HuH-7.5 (cell line): ENCODE measurements at regions not wholly inside any gene's neighbourhood (a gene's known extent, or its start where the extent isn't known, plus 50 kb on each side); places are given as distances from the start of the nearest gene placed in this dataset.
"Not testable (repeated sequence)": the region's sequence is repeated elsewhere in the genome, so short reads cannot be mapped to it uniquely, and the experiment has no call there.

Source experiments
- DNase-seq: peaks from one replicate; pipeline ENCODE4 v3.0.0; 2011; ENCODE audit warnings: low spot score

DNA sequence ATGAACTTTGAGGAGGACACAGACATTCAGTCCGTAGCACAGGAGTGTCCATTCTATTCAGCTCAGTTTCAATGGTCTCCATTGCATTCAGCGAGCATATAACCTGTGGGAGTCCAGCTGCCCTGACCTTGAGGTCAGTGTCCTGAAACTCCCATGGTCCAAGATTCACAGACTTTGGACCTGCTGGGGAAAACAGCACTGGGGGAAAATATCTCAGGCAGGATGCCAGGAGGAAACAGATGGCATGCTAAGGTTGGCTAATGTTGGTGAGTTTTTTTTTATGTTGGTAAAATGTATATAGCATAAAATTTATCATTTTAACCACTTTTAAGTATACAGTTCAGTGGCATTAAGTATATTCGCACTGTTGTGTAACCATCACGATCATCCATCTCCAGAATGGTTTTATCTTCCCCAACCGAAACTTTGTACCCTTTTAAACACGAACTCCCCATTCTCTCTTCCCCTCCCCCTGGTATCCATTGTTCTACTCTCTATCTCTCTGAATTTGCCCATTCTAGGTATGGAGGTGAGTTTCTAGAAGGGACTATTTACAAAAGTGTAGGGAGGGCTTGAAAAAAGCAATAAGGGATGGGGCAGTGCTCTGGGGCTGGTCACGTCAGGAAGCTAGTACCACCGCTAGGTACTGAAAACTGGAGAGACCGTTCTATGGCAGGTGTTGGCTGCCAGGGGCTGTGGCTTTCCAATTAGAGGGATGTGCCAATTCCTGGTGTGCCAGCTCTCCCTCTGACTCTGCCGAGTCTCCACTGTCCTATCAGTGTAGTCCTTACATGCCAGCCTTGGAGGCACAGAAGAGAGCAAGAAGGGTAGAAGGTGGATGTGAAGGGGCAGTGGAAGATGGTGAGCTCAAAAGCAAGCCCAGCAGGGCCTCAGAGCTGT is 85.3 kb downstream of the FOXD2 start:
- DNase-seq: no peak

DNA sequence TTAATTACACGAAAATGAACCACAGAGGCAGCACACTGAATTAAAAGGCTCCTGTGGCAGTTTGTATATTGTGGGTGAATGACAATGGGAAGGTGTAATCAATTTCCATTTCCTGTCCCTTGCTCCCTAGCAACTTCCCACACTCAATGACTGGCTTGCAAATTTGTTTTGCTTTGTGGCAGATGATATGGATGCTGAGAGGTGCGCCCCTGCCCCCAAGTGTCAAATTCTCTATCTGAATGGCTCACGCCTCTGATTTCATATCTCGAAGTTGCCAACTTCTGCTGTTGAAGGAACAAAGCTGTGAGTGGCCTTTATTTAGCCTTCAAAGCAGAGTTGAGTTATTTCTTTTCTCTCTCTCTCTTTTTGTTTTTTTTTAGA is 86.0 kb downstream of the FOXD2 start:
- no peak for DNase-seq

DNA sequence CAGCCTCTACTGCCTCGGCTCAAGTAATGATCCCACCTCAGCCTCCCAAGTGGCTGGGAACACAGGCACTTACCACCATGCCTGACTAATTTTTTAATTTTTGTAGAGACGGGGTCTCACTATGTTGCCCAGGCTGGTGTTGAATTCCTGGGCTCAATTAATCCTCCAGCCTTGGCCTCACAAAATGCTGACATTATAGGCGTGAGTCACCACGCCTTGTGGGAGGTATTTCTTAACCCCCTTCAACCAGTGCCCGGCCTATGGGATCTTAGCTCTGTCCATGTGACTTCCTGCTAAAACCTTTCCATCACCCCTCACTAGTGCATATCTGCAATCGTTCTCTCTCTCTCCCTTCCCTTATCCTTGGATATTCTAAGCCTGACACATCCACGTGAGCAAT is 86.4 kb downstream of the FOXD2 start:
- DNase-seq: no peak

DNA sequence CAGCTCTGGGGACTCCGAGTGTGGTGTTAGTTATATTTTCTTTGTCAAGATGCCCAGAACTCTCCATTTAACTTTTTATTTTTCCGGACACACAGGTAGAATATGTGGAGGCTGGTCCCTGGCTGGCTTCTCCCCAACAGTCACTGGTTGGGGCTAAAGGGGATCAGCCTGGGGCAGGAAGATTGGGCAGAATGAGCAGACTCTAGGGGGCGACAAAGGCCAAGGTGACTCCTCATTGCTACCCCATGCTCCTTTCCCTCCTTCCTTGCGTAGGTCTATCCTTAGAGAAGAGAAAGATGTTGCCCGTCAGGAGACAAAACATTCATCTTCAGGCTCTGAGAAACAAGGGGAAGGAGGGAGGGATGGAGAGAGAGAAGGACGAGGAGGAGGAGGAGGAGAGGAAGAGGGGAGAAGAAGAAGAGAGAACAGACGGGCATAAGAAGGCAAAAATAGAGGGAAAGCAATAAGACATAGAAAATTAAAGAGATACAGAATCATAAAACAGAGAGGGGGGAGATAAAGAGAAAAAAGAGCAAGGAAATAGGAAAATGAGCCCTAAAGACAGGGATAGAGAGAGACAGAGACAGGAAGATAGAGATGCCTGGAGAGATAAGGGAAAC is 89.9 kb downstream of the FOXD2 start:
- DNase-seq: no peak

DNA sequence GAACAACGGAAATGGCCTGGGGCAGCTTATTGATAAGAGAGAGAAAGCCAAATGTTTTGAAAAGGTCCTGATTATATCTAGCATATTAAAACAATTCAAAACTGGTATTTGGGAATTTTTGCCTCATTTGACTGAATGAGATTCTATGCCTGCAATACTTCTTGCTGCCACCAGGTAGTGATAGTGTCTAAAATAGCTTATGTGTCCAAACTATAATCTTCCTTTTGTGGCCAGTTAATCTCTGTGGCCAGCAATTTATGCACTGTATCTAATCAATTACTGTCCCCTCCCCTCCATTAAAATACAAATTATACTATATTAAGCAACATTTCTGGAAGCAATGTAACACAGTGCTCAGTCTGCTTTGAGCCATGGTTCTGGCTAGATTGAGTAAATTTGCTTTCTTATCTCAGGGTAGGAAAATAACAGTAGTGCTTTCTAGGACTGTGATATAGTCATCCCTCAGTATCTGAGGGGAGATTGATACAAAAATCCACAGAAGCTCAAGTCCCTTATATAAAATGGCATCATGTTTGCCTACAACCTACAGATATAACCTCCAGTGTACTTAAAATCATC is 91.8 kb downstream of the FOXD2 start:
- no peak for DNase-seq

DNA sequence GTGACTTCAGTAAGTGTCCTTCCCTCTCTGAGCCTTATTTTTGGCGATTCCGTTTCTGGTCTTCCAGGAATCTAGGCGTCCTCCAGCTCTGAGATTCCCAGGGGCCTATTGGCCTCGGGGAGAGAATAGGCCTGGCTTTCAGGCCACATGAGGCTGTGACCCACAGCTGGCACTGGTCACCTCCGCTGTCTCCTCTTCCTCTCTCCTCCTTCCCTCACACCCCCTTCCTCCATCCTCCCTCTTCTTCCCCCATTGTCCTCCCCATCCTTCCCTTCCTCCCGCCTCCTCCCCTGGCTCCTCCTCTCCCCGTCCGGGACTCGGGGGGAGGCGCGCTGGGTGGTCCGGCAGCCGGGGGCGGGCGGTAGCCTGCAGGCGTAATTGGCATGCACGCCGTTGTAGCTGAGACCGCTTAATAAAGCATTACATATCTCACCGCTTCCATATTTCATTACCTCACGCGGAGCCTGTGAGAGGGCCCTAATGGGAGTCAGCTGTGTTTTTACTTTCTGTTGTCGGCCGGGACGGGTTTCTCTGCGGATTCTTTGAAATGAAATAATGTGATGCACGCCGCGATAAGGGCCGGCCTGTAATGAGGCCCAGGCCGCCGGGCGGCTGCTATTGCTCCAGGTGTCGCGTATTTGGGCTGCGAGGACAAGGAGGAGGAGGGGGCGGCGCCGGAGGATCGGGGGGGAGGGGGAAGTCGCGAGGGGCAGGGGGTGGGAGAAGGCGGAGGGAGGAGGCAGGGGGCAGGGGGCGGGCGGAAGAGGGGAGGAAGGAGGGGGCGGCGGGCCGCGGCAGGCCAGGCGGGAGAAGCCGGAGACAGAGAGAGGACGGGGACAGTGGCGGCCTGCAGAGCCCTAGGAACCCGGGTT is 95.3 kb downstream of the FOXD2 start:
- no peak for DNase-seq

DNA sequence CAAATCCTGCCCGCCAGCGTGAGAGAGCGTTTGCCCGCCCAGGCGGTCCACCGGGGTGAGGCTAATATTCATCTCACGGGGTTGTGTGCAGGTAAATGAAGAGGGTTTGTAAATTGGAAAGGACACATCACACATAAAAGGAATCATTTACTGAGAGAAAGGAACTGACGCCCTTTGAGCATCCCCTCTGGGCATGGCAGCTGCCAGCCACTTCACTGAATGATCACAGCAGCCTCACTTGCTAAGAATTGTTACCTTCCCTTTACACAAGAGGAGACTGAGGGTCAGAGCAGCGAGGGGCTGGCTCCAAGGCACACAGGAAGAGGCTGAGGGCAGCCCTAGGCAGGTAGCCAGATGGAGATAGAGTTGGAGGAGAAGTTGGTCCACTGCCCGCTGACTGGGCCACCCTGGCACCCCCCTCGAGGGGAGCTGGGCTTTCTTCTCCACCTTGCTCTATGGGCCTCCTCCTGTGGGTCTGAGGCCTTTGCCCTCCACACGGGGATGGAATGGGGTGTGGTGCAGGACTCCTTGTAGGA is 96.0 kb downstream of the FOXD2 start:
- DNase-seq: no peak

DNA sequence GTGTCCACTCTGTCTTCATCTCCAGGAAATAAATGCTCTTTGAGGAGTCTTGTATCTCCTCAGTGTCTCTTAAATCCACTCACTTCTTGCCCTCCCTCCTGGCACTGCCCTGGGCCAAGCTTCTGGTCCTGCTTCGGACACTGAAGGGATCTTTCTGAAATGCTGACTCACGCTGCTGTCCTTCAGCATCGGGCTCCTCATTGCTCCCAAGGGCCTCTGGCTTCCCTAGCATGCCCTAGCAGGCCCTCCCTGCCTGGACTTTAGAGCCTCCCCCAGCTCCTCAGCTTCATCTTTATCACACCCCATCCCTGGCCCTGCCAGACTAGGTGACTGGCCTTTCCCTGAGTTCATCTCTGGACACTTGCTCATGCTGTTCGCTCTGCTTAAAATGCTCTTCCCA is 96.6 kb downstream of the FOXD2 start:
- no peak for DNase-seq

DNA sequence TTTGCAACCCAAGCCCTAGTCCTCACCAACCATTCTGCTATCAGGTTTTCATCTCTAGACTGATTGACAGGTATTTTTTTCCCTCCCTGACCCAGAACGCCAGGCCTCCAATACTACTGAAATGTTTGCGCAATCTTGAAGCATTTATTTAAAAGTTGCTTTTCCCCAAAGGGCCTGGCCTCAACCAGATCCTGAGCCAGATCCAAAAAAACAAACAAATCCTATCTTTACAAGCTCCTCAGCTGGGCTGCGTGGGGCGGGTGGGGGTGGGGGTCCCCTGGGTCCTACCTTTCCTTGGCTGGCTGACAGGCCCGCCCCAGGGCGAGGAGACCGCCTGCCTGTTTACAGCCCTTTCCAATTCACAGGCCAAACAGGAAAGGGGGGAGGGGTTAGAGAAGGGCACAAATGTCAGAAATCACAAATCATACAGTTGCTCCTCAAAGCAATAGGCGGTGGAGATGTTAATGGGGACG is 98.8 kb downstream of the FOXD2 start:
- DNase-seq: no peak

DNA sequence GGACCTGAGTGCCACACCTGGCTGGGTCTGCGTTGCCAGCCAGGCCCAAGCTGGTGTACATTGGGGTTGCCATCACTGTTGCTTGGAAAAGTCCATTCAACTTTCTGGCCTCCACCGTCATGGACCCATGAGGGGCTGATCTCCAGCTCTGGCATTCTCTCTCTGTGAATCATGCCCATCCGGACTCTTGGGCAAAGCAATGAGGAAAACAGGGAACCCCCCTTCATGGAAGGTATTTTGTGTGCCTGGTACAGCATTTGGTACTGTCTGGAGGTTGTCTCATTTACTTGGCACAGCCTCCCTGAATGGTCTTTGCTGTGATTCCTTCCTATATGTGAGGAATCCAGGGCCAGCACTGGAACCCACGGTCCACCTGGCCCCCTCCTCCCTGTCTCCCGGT is 99.4 kb downstream of the FOXD2 start:
- no peak for DNase-seq

DNA sequence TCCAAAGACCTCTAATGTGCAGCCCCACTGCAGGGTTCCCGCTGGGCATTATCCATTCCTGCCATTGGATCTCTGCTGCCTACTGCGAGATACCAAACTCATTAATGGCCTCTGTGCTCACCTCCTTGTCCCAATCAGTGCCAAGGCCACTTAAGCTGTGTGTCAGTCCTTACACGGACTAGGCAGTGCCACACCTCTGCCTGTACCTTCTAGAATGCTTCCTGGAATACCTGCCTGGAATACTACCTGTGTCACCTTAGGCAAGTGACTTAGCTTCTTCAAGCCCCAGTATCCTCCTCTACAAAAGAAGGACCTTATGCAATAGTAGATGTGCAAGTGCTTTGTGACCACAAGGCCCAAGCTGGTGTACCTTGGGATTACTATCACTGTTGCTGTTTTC is 100.1 kb downstream of the FOXD2 start:
- DNase-seq: no peak

DNA sequence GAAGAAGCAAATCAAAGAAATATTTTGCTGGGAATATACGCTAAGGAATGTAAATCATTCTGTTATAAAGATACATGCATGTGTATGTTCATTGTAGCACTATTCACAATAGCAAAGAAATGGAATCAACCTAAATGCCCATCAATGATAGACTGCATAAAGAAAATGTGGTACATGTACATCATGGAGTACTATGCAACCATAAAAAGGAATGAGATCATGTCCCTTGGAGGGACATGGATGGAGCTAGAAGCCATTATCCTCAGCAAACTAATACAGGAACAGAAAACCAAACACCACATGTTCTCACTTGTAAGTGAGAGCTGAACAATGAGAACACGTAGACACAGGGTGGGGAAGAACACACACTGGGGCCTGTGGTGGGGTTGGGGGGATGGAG is 100.7 kb downstream of the FOXD2 start:
- DNase-seq: not testable (repeated sequence)

DNA sequence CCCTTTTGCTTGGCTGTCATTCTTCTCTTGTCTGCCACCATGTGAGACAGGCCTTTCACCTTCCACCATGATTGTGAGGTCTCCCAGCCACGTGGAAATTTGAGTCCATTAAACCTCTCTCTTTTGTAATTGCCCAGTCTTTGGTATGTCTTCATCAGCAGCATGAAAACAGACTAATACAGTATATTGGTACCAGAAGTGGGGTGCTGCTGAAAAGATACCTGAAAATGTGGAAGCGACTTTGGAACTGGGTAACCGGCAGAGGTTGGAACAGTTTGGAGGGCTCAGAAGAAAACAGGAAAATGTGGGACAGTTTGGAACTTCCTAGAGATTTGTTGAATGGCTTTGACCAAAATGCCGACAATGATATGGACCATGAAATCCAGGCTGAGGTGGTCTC is 103.9 kb downstream of the FOXD2 start:
- DNase-seq: not testable (repeated sequence)

DNA sequence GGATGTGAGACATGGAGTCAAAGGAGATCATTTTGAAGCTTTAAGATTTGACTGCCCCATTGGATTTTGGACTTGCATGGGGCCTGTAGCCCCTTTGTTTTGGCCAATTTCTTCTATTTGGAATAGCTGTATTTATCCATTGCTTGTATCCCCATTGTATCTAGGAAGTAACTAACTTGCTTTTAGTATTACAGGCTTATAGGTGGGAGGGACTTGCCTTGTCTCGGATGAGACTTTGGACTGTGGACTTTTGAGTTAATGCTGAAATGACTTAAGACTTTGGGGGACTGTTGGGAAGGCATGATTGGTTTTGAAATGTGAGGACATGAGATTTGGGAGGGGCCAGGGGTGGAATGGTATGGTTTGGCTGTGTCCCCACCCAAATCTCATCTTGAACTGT is 105.2 kb downstream of the FOXD2 start:
- DNase-seq: not testable (repeated sequence)

DNA sequence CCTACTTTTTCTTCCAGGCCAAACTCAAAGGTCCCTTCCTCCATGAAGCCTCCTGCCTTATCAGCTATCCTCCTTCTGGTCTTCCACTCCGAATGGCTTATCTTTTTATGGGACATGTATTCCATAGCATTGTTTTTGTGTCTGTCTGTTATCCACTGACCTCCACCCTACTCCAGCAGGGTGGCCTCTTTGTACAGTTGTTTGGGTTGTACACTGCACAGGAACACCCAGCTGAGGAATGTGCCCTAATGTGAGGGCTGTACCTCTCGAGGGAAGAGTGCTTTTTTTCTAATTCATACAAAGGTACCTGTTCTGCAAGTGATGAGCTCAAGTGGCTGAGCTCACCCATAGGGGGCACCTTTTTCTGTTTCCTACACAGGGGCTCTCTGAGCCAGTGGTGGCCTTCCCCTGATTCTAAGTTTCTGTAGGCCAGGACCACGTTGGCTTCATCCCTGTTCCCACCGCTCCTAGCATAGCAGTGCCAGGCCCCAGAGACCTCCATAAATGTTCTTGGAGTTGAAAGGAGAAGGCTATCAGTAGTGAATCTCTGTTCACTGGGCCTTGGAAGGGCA is 108.2 kb downstream of the FOXD2 start:
- DNase-seq: no peak

DNA sequence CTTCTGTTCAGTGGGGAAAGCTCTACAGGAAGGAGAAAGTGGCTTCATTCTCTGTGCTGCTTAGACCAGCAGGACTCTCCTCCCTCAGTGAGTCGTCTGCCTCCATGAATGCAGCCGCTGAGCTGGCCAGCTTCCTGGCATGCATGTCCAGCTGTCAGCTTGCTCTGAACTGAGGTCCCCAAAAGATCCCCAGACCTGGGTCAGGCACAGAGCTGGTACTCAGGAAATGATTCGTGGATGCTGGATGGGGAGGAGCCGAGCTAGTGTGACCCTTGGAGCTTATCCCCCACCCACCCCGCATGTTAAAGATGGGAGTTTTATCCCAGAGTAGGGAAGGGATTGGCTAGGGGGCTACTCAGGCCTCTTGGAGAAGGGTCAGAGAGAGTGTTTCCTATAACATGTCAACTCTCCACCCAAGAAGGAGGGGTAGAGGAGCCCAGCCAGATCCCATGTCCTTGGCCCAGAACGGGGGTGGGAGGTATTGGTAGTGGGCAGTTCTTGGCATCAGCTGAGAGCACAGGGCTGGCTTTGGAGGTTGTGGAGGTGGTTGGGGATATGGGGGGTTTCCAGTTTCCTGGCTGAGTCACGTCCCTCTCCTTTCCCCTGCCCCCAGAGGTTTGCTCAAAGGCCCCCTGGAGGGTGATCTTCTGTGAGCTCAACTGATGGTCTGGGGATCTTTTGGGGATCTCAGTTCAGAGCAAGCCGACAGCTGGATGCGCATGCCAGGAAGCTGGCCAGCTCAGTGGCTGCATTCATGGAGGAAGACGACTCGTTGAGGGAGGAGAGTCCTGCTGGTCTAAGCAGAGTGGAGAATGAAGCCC is 110.1 kb downstream of the FOXD2 start:
- no peak for DNase-seq

DNA sequence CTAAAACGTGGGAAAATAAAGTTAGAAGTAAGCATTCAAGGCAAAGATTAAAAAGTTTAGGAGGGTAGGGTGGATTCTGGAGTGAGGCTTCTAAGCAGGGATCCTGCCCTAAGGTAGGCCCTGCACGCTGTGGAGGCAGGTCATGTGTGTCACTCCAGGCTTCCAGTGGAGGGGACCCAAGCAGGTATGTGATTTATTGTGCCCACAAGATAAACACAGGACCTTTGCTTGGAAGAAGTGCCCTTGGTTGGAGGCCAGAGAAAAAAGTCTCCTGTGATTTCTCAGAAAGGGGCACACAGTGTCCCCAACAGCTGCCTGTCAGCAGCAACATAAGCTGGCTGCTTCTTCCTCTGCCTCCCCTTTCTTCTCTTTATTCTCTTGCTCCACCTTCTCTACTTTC is 110.8 kb downstream of the FOXD2 start:
- DNase-seq: no peak

DNA sequence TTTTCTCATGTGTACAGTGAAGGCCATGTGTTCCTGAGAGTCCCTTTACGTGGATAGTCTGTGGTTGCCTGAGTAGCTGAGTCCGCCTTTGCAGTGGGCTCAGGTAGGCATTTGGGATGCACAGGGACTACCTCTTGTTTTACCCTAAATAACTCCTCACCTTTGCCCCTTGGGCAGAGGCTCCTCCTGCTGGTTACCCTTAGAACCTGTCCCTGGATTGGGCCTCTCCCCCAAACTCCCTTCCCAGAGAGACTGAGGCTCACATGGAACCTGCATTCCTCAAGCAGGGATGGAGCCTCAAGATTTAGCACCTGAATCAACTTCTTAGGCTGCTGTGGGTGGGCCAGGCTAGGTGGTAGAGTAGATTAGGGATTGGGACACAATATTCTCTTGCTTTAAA is 111.7 kb downstream of the FOXD2 start:
- DNase-seq: no peak

DNA sequence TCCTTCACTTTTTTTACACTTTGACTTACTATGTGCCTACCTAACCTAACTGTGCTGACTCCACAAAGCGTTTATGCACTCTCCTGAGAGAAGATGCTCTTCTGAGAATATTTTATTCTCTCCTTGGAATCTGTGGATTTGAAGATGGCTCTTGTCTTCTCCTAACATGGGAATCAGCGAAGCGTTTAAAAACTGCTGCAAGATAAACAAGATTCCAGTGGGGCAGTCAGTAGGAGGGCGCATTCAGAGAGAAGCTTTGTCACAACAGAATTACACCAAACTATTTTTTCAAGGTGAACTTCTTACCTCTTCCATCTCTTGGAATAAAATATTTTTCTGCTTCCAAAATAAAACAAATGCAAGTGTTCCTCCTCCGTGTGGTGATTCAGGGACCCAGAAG is 113.1 kb downstream of the FOXD2 start:
- no peak for DNase-seq

DNA sequence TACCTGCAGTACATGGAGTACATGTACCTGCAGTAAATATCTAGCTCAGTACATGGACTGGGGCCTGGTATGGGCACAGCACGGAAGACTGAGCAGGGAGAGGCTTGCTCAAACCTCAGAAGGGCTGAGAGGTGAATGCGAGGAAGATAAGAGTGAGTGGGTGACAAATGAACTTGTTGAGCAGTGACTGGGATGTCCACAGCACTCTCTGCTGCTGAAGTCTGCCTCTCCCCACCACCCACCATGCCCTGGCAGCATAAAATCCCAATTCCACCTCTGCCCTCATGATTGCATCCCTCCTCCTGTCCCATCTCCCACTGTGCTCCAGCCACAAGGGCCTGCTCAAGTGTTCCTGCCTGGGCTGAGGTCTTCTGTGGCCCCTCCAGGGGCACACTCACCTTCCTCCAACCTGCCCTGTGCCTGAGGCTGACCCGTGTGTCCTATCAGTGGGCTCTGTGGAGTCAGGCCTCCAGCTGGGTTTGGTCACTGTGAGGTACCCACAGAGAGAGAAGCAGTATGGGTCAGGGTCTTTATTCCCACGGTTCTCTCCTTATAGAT is 114.2 kb downstream of the FOXD2 start:
- no peak for DNase-seq
